Hematopoietic multipotent progenitor cell treated with erythropoietin and hydrocortisone succinate and interleukin-3 and kit ligand, for 17 days (in vitro differentiated cells): ENCODE measurements at regions not wholly inside any gene's neighbourhood (a gene's known extent, or its start where the extent isn't known, plus 50 kb on each side); places are given as distances from the start of the nearest gene placed in this dataset.
"Not testable (repeated sequence)": the region's sequence is repeated elsewhere in the genome, so short reads cannot be mapped to it uniquely, and the experiment has no call there.

ENCODE experiments used
- DNase-seq: peaks from one replicate; pipeline ENCODE4 v3.0.0-alpha.2; 2015; ENCODE audit warnings: low spot score

GRCh38 chr12:131362291-131363211 lies 348.3 kb upstream of the SFSWAP start:
- no peak for DNase-seq

- no peak for DNase-seq
Observed at GRCh38 chr12:131363393-131363792, 347.5 kb upstream of the SFSWAP start.

DNA sequence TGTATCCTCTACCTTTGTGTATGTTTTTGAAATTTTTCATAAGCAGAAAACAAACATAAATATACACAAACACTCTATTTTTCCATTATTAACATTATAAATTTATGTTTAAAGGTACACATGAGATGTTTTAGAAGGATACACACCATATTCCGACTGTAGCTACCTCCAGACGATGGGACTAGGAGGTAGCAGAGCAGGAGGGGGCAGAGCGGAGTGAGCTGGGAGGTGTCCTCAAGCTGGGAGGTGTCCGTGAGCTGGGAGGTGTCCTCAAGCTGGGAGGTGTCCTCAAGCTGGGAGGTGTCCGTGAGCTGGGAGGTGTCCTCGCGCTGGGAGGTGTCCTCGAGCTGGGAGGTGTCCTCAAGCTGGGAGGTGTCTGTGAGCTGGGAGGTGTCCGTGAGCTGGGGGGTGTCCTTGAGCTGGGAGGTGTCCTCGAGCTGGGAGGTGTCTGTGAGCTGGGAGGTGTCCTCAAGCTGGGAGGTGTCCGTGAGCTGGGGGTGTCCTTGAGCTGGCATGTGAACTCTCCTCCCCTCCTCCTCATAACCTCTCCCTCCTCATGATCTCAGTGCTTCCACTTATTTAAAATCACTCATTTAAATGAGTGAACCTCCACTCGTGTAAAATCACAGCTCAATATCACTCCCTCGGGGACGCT lies 346.9 kb upstream of the SFSWAP start:
- DNase-seq, result no peak

GRCh38 chr12:131364903-131365820 lies 345.7 kb upstream of the SFSWAP start:
- no peak for DNase-seq

DNA sequence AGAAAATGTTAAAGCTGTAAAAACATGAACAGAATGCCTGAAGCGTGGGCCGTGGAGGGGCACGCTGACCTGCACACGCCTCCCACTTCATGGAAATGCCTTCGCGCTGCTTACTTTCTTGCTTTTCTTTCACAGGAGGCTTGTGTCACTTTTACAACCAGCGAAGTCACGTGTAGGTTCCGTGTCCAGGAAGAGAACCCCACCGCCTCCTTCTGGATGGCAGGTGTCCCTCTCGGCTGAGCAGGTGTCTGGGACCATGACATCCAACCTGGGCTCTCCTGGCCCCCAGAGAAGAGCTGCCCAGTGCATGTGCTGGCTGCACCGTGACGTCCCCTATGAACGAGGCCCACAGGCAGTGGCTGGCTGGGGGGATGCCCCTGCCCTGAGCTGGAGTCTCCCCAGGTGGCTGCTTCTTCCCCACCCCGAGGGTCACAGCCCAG lies 345.0 kb upstream of the SFSWAP start:
- no peak for DNase-seq

DNA sequence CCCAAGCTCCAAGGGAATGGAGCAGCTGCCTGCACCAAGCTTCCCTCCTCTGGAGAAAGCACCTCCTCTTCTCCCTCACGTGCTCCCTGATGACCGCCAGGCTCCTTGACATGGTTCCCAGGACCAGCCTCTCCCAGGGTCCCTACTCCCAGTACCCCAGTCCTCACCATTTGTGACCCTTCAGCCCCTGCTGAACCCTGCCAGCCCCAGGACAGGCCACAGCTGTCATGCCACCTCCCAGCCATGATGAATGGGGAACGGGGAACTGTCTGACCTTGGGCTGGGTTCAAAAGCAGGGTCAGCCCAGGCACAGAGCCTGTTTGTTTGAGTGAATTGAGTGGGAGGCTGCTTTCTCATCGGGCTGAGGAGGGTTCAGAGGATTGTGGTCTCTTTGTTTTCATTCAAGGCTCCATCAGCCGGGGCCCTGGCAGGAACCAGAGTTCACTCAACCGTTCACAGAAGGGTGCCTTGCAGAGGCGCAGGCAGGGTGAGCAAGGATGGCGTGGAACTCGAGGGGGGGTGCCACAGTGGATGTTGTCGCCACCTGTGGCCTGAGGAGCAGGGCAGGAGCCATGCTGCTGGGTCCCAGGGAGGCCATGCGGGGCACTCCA lies 344.5 kb upstream of the SFSWAP start:
- DNase-seq, result no peak

DNA sequence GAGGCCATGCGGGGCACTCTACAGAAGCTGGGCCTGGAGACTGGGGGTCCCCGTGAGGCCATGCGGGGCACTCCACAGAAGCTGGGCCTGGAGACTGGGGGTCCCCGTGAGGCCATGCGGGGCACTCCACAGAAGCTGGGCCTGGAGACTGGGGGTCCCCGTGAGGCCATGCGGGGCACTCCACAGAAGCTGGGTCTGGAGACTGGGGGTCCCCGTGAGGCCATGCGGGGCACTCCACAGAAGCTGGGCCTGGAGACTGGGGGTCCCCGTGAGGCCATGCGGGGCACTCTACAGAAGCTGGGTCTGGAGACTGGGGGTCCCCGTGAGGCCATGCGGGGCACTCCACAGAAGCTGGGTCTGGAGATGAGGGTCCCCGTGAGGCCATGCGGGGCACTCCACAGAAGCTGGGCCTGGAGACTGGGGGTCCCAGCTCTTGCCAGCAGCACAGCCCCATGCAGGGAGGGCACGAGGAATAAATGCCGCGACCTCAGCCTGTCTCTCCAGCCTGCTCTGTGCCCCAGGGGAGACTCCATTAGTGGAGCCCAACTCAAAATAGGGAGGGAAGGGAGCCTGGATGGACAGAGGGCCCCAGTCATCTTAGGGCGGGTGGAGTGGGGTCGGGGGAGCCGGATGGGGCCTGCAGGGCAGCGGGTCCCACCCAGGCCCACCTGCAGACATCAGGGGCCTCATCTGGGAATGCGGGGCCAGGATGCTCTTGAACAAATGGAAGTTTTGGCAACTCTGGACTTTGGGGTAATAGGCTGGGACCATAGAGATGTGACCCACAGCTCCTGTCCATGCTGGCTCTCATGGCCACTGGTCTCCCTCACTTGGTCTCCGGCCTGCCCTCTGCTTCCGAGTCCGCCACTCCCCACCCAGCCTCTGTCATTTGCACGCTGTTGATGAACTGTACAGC lies 343.6 kb upstream of the SFSWAP start:
- not testable (repeated sequence) for DNase-seq

GRCh38 chr12:131367983-131368667 lies 342.8 kb upstream of the SFSWAP start:
- no peak for DNase-seq

DNA sequence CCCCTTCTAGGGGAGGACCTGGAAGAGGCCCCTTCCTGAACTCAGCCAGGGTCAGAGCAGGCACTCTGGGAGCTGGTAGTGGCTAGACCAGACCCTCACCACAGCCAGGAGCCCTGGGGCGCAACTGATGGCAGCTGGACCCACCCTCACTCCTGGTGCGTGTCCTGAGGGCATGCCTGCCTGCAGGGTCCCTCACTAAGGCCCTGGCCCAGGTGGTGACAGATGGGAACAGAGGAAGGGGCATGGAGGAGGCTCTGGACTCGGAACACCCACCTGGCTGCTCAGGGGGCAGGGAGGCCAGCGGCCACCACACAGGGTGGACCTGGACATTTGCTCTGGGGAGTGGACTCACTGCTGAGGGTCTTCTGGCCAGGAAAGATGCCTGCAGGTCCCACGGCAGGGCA lies 342.2 kb upstream of the SFSWAP start:
- no peak for DNase-seq

DNA sequence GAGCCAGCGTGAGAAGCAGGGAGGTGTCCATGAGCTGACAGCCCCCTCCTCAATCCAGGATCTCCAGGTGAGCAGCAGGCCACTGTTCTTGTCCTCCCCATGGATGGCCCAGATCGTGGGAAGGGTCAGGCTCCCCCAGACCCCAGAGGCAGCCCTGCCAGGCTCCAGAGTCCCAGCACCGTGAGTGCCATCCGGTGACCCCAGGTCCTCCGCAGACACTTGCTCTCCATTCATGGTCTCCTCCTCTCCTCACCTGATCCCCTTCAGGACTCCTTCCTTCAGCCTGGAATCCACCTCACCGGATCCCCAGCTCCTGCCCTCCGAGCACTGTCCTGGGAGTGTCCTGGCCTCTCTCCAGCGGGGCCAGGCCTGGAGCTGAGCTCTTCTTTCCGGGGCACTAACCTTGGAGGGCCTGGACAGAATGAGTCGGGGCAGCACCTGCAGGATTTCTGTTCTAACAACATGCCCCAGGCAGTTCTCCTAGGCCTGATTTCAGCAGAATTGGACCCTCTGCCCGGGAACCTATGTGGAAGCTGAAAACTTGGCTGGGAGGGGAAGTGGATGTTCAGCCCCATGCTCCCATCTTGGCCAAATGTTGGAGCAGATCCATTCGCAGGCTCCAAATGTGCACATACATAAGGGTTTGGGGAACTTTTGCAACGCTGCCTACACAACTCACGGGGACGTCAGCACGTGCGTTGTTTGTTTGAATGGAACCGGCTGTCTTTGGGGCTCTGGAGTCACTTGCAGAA lies 341.6 kb upstream of the SFSWAP start:
- no peak for DNase-seq

DNA sequence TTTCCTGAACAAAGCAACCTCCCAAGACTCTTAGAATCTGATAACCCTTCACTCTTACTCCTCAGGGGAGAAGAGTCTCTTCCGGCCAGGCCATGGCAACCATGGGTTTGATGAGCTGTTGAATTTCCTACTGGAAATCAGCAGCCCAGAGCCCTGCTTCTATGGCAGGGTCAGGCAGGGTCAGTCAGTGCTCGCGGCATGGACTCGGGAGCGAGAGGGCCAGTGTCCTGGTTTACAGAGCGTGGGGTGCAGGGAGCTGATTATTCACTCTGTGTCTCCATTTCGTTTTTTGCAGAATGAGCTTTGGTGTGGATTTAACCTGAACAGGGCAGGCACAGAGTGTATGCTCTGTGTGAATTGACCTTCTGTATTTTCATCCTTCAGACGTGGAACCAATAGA lies 340.6 kb upstream of the SFSWAP start:
- DNase-seq, result no peak

- no peak for DNase-seq
Observed at GRCh38 chr12:131370791-131371347, 340.0 kb upstream of the SFSWAP start.

DNA sequence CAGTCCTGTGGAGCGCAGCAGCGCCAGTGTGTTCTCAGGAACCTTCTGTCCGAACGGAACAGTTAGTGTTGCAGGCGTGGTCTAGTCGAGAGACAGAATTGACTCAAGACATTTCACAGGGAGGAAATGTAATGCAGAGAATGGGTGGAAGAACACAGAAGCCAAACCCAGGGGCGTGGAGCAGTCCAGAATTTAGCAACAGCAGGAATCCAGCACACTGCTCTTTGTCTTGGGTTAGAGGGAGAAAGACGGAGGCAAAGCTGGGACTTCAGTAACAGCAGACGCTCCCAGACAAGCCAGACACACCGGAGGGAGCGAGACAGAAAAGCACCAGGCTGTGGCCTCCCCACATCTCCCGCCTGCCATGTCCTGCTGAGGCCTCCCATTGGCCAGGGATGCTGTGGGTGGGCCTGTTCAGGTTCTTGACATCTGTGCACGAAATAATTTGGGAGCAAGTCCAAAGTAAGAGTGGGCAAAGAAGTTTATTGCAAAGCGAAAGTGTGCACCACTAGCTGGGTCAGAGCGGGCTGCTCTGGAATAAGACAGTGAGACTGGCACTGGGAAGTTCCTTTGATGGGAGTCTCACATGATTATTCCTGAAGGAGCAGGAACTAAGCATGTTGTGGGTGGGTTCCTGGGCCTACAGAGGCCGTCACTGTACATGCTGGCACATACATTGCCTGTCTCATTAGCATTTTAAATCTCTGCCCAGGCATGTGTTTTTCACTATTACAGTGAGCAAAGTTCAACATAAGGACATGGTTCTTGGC lies 339.3 kb upstream of the SFSWAP start:
- DNase-seq, result no peak

- no peak for DNase-seq
Observed at GRCh38 chr12:131372171-131372475, 338.8 kb upstream of the SFSWAP start.

DNA sequence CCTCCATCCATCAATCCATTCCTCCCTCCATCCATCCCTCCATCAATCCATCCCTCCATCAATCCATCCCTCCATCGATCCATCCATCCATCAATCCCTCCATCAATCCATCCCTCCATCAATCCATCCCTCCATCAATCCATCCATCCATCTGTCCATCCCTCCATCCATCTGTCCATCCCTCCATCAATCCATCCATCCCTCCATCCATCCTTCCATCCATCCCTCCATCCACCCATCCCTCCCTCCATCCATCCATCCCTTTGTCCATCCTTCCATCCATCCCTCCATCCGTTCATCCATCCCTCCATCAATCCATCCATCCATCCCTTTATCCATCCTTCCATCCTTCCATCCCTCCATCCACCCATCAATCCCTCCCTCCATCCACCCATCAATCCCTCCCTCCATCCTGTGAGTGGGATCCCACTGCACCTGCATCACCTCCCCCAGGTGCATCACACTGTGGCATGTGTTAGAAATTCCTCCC lies 338.1 kb upstream of the SFSWAP start:
- no peak for DNase-seq

- no peak for DNase-seq
Observed at GRCh38 chr12:131375261-131375971, 335.5 kb upstream of the SFSWAP start.

- DNase-seq, result no peak
Observed at GRCh38 chr12:131375972-131376345, 334.9 kb upstream of the SFSWAP start.
